Activated T-cell treated with anti-CD3 and anti-CD28 coated beads for 48 hours (primary cell): ENCODE measurements at regions not wholly inside any gene's neighbourhood (a gene's known extent, or its start where the extent isn't known, plus 50 kb on each side); places are given as distances from the start of the nearest gene placed in this dataset.
"Not testable (repeated sequence)": the region's sequence is repeated elsewhere in the genome, so short reads cannot be mapped to it uniquely, and the experiment has no call there.

Source experiments
- DNase-seq: peaks from one replicate; pipeline ENCODE4 v3.0.0-alpha.2; 2020; ENCODE audit warnings: low read depth

- no peak for DNase-seq
These were observed 317.6 kb downstream of the LNPK start for GRCh38 chr2:175684466-175684865.

DNA sequence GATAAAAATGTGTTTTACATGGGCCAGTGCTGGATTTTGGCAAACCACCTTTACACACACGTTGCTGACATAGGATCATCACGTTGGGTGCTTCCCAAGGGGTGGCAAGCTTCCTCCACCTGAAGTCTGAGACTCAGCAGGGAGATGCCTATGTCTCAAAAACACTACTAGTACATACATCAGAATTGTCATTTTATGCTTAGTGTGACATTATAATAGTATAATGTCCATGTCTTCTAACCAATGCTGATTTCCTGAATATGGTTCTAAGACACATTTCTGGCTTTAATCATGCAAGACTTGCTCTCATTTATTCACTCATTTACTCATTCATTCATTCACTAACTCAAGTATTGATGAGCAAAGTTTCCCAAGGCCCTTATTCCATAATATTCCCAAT is 322.3 kb downstream of the LNPK start:
- no peak for DNase-seq

- no peak for DNase-seq
These were observed 322.8 kb downstream of the LNPK start for GRCh38 chr2:175679231-175679630.

- no peak for DNase-seq
These were observed 324.2 kb downstream of the LNPK start for GRCh38 chr2:175677880-175678279.

GRCh38 chr2:175676813-175677212 is 325.3 kb downstream of the LNPK start:
- DNase-seq = no peak

GRCh38 chr2:175668804-175669203 is 333.3 kb downstream of the LNPK start:
- not testable (repeated sequence) for DNase-seq

GRCh38 chr2:175662335-175662734 is 339.7 kb downstream of the LNPK start:
- DNase-seq = no peak

- DNase-seq = no peak
These were observed 353.4 kb downstream of the LNPK start for GRCh38 chr2:175648577-175649063.

GRCh38 chr2:175647058-175647457 is 355.0 kb downstream of the LNPK start:
- no peak for DNase-seq

DNA sequence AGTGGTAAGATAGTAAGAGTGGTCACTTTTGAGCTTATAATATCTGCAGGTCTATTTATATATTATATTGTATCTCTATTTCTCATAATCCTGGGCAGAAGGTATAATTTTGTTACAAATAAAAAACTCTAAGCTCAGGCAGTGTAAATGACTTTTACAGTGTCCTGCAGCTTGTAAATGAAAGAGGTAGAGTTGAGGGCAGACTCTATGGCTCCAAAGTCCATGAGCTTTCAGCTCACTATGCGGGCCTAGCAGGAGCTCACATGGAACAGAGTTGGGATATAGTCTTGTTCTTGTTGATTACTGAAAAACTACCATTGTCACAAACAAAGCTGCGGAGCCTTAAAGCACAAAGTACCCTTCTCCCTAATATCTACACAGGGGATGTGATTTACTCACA is 361.4 kb downstream of the LNPK start:
- no peak for DNase-seq

DNA sequence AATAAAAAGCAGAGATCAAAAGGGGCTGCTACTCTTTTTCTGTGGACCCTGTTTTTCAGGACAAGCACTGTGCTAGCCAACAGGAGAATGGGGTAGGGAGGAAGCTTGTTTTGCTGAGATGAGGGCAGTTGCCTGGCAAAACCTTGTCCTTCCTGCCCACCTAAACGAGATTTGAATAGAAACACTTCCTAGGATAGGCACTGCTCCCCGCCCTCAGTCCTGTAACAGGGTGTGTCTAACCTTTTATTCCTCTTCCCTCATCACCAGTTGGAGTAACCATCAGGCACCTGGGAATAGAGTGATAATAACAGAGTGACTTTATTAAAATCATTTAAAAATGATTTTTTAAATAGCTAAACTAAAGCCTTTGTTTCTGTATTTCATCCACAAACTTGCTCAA is 368.8 kb downstream of the LNPK start:
- DNase-seq = no peak

- DNase-seq = no peak
These were observed 370.8 kb downstream of the LNPK start for GRCh38 chr2:175631245-175631623.

GRCh38 chr2:175630280-175631244 is 371.5 kb downstream of the LNPK start:
- DNase-seq = no peak

- no peak for DNase-seq
These were observed 373.8 kb downstream of the LNPK start for GRCh38 chr2:175628243-175628642.

GRCh38 chr2:175627405-175627804 is 374.7 kb downstream of the LNPK start:
- DNase-seq = no peak

DNA sequence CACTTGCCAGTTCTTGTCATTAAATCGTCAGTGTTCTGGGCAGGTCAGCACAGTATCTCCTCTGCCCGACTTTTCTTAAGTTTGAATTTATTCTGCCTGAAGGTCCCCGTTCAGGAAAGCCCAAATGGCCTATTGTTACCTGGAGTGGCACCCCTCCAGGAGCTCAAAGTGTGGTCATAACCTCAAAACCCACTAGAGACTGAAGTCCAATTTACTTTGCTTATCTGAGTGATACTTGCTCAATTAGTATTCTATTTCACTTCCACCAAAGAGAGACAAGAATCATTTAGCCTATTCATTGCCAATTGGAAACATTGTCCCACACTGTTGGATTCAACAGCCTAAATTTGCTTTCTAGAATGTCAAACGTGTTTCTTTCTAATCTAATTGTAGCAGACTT is 375.3 kb downstream of the LNPK start:
- DNase-seq = no peak

GRCh38 chr2:175624785-175625184 is 377.3 kb downstream of the LNPK start:
- no peak for DNase-seq

DNA sequence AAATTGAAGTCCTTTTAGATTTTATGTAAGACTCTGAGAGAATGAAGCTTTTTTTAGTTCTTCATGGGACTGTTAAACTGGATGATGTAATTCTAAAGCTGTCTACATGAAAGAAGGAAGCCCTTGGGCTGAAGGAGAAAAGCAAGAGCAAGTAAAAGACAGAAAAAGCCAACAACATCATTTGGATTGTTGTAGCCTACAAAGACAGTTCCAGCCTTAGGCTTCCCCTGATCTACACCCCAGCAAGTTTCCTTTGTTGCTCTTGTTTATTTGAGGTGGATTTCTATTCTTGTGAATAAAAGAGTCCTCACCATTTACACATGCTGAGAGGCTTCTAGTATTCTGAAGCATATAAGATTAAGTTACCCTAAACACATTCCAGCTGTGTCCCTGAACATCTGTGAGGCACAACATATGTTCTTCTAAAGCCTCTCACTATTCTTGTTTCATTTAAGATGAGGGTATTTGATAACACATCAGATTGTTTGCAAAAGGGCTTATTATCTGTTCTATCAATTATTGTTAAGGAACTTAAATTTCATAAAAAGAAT is 377.8 kb downstream of the LNPK start:
- no peak for DNase-seq

DNA sequence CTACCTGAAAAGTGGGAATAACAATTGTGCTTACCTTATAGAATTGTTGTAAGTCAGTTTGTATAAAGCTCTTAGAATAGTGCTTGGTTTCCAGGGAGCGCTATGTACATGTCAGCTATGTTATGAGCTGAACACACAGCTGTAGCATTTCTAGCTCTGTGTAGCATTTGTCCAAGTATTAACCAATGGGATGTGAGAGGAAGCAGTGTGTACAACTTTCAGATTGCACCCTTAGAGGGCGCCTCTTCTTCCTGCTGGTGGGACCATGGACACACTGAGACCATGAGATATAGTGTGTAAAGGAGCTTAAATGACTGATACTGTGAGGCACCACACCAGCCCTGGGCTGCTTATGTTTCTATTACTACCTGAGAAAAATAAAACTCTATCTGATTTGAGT is 380.2 kb downstream of the LNPK start:
- DNase-seq = no peak

- no peak for DNase-seq
These were observed 382.0 kb downstream of the LNPK start for GRCh38 chr2:175620106-175620505.

DNA sequence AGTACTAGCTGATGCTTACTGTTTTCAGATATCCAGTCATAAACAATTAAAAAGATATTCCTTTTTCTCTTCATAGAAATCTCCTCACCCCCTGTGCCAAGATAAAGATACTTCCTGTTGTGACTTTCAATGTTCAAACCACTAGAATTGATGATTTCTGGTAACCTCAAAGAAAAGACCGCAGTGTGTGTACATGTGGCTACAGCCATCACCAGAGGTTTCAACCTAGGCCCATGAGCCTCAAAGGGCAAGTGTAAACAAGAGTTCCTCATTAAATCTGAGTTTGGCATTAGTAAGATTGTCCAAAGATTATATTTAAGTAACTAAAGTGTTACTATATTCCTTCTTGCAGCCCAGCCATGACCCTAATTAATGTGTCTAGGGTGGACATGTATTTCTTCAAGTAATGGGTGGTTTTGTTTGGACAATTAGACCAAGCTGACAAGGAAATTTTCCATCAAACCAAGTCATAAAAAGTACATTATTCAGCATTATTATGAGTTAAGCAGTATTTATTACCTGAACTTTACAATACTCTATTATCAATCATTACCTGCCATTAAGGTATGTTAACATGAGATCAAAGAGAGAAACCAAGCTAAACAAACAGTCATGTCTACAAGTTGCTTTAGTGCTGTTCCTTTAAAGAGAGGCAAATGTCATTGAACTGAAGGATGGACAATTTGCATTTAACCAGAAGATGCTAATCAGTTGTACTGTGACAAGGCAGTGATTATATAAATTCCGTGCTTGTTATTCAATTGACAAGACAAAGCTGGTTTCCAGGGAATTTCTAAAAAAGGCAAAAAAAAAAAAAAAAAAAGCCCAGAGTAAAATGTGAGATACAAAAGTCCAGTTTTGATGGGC is 382.7 kb downstream of the LNPK start:
- no peak for DNase-seq

DNA sequence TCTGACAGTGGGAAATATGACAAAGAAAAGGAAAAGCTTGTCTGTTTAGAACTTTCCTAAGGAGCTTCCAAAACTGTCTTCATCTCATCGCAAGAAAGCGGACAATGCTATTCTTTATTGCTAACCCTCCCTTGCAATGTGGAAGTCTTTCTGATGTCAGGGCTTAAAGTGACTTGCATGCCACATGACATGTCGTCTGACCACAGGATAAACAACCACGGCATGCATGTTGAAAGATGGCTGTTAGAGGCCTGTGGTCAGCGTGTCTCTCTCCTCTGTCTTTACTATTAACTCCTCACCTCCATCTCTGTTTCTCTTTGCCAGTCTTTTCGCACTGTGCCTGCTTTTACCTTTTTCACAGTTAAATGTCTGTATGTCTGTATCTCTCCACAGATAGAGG is 389.8 kb downstream of the LNPK start:
- no peak for DNase-seq
